HCT116 (cell line): ENCODE measurements at regions not wholly inside any gene's neighbourhood (a gene's known extent, or its start where the extent isn't known, plus 50 kb on each side); places are given as distances from the start of the nearest gene placed in this dataset.

Experiments
- EZH2 ChIP-seq: fragments of 200-600 bp; sonication (generic); IDR thresholded peaks from 2 replicates; pipeline ENCODE4 v1.6.1; 2017; ENCODE audit warnings: antibody characterized with exemption, mixed run types
- EZH2phosphoT487 ChIP-seq: fragments of 200-600 bp; IDR thresholded peaks from 2 replicates; pipeline ENCODE4 v1.6.1; 2018; ENCODE audit warnings: antibody characterized with exemption, borderline replicate concordance
- JUND ChIP-seq: IDR thresholded peaks from 2 replicates; pipeline ENCODE4 v1.6.1; 2012
- POLR2A ChIP-seq: IDR thresholded peaks from 2 replicates; pipeline ENCODE4 v1.7.0; 2011; ENCODE audit warnings: borderline replicate concordance; ENCODE audit not compliant: insufficient read depth, insufficient read length; ENCODE audit errors: extremely low read depth
- POLR2AphosphoS5 ChIP-seq: IDR thresholded peaks from 2 replicates; pipeline ENCODE4 v1.6.1; 2011; ENCODE audit warnings: mild to moderate bottlenecking, low read depth, low read length, moderate library complexity
- RAD21 ChIP-seq: IDR thresholded peaks from 2 replicates; pipeline ENCODE4 v1.6.1; 2012; ENCODE audit warnings: low read depth, mild to moderate bottlenecking
- SP1 ChIP-seq: IDR thresholded peaks from 2 replicates; pipeline ENCODE4 v1.6.1; 2012; ENCODE audit warnings: low read depth
- YY1 ChIP-seq: IDR thresholded peaks from 2 replicates; pipeline ENCODE4 v1.6.1; 2011; ENCODE audit warnings: low read length, low read depth, moderate library complexity, mild to moderate bottlenecking; ENCODE audit not compliant: insufficient replicate concordance; ENCODE audit errors: extremely low read depth
- ZNF274 ChIP-seq: fragments of 200-500 bp; sonication (Bioruptor generic); IDR thresholded peaks from 2 replicates; pipeline ENCODE4 v1.6.1; 2014; ENCODE audit warnings: mild to moderate bottlenecking, low read depth, low read length, inconsistent platforms
- TF ChIP-seq, protein P1 (sequence below), 3 experiments: fragments of 200-600 bp in 1 of 3; sonication (generic) in 1 of 3; IDR thresholded peaks in 2 of 3; conservative IDR thresholded peaks in 1 of 3; 2 replicates each; pipeline ENCODE4 v1.5.1; 2012 to 2017; ENCODE audit warnings: low read depth in 2 of 3, low read length in 2 of 3, antibody characterized with exemption in 1 of 3, borderline replicate concordance in 1 of 3, control low read depth in 1 of 3, mild to moderate bottlenecking in 1 of 3, mixed read lengths in 1 of 3, mixed run types in 1 of 3, moderate library complexity in 1 of 3; ENCODE audit not compliant: insufficient read depth in 1 of 3
- TF ChIP-seq, protein P2 (sequence below): IDR thresholded peaks from 2 replicates; pipeline ENCODE4 v1.6.1; 2012
- TF ChIP-seq, protein P3 (sequence below): IDR thresholded peaks from 2 replicates; pipeline ENCODE4 v1.6.1; 2012; ENCODE audit warnings: low read depth
- TF ChIP-seq, protein P4 (sequence below): IDR thresholded peaks from 2 replicates; pipeline ENCODE4 v1.6.1; 2011; ENCODE audit warnings: mild to moderate bottlenecking, low read length, moderate library complexity; ENCODE audit not compliant: insufficient replicate concordance; ENCODE audit errors: extremely low read depth
- TF ChIP-seq, protein P5 (sequence below): IDR thresholded peaks from 2 replicates; pipeline ENCODE4 v1.6.1; 2012

DNA sequence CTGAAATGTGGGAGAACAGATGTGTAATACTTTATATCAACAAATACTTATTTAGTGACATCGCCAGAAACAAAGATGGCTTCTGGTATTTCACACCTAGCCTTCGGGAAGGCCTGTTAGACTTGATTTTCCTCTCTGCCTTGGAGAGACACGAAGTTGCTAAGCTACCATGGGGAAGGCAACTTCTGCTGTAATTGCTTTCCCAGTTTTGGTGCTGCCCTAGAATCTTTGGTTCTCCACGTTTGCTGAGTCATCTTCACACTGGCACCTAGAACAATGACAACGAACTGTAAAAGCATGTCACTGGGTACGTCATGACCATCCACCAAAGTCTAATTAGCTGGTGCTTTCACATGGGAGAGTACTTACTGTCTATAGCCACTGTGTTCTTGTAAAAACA is 58.7 kb upstream of the ACTR3 start:
- TF ChIP-seq POLR2A (no peak), EZH2phosphoT487 (no peak), POLR2AphosphoS5 (no peak), ZNF274 (no peak), RAD21 (no peak), JUND (no peak), YY1 (no peak), SP1 (no peak), EZH2 (no peak)
- TF ChIP-seq, protein P1, sequence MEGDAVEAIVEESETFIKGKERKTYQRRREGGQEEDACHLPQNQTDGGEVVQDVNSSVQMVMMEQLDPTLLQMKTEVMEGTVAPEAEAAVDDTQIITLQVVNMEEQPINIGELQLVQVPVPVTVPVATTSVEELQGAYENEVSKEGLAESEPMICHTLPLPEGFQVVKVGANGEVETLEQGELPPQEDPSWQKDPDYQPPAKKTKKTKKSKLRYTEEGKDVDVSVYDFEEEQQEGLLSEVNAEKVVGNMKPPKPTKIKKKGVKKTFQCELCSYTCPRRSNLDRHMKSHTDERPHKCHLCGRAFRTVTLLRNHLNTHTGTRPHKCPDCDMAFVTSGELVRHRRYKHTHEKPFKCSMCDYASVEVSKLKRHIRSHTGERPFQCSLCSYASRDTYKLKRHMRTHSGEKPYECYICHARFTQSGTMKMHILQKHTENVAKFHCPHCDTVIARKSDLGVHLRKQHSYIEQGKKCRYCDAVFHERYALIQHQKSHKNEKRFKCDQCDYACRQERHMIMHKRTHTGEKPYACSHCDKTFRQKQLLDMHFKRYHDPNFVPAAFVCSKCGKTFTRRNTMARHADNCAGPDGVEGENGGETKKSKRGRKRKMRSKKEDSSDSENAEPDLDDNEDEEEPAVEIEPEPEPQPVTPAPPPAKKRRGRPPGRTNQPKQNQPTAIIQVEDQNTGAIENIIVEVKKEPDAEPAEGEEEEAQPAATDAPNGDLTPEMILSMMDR (IDR thresholded peaks at IDR 0.05 in 2 of 3, conservative IDR thresholded peaks at IDR 0.05 in 1 of 3; ENCODE audit: borderline replicate concordance in 1 of 3, insufficient read depth in 1 of 3, low read depth in 2 of 3, low read length in 2 of 3) = no peak
- TF ChIP-seq, protein P2, sequence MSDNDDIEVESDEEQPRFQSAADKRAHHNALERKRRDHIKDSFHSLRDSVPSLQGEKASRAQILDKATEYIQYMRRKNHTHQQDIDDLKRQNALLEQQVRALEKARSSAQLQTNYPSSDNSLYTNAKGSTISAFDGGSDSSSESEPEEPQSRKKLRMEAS = no peak
- TF ChIP-seq, protein P3, sequence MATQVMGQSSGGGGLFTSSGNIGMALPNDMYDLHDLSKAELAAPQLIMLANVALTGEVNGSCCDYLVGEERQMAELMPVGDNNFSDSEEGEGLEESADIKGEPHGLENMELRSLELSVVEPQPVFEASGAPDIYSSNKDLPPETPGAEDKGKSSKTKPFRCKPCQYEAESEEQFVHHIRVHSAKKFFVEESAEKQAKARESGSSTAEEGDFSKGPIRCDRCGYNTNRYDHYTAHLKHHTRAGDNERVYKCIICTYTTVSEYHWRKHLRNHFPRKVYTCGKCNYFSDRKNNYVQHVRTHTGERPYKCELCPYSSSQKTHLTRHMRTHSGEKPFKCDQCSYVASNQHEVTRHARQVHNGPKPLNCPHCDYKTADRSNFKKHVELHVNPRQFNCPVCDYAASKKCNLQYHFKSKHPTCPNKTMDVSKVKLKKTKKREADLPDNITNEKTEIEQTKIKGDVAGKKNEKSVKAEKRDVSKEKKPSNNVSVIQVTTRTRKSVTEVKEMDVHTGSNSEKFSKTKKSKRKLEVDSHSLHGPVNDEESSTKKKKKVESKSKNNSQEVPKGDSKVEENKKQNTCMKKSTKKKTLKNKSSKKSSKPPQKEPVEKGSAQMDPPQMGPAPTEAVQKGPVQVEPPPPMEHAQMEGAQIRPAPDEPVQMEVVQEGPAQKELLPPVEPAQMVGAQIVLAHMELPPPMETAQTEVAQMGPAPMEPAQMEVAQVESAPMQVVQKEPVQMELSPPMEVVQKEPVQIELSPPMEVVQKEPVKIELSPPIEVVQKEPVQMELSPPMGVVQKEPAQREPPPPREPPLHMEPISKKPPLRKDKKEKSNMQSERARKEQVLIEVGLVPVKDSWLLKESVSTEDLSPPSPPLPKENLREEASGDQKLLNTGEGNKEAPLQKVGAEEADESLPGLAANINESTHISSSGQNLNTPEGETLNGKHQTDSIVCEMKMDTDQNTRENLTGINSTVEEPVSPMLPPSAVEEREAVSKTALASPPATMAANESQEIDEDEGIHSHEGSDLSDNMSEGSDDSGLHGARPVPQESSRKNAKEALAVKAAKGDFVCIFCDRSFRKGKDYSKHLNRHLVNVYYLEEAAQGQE = no peak
- TF ChIP-seq, protein P4, sequence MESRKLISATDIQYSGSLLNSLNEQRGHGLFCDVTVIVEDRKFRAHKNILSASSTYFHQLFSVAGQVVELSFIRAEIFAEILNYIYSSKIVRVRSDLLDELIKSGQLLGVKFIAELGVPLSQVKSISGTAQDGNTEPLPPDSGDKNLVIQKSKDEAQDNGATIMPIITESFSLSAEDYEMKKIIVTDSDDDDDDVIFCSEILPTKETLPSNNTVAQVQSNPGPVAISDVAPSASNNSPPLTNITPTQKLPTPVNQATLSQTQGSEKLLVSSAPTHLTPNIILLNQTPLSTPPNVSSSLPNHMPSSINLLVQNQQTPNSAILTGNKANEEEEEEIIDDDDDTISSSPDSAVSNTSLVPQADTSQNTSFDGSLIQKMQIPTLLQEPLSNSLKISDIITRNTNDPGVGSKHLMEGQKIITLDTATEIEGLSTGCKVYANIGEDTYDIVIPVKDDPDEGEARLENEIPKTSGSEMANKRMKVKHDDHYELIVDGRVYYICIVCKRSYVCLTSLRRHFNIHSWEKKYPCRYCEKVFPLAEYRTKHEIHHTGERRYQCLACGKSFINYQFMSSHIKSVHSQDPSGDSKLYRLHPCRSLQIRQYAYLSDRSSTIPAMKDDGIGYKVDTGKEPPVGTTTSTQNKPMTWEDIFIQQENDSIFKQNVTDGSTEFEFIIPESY = no peak
- TF ChIP-seq, protein P5, sequence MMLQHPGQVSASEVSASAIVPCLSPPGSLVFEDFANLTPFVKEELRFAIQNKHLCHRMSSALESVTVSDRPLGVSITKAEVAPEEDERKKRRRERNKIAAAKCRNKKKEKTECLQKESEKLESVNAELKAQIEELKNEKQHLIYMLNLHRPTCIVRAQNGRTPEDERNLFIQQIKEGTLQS = no peak
